ENCODE measurements at regions not wholly inside any gene's neighbourhood (a gene's known extent, or its start where the extent isn't known, plus 50 kb on each side); places are given as distances from the start of the nearest gene placed in this dataset.
A peak's percentile ranks its signal among the peaks of the same experiment; 100 is the strongest.

GRCh38 chr6:168885196-168885595 lies 368.4 kb downstream of the THBS2 start:
- H3K27me3 Mint-ChIP-seq (ENCODE audit: low read depth in 2 of 2): no peaks in the 10 kb centered on the region
- TF ChIP-seq, protein P1, sequence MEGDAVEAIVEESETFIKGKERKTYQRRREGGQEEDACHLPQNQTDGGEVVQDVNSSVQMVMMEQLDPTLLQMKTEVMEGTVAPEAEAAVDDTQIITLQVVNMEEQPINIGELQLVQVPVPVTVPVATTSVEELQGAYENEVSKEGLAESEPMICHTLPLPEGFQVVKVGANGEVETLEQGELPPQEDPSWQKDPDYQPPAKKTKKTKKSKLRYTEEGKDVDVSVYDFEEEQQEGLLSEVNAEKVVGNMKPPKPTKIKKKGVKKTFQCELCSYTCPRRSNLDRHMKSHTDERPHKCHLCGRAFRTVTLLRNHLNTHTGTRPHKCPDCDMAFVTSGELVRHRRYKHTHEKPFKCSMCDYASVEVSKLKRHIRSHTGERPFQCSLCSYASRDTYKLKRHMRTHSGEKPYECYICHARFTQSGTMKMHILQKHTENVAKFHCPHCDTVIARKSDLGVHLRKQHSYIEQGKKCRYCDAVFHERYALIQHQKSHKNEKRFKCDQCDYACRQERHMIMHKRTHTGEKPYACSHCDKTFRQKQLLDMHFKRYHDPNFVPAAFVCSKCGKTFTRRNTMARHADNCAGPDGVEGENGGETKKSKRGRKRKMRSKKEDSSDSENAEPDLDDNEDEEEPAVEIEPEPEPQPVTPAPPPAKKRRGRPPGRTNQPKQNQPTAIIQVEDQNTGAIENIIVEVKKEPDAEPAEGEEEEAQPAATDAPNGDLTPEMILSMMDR (IDR thresholded peaks at IDR 0.05): no peak
- no peaks in the 10 kb centered on the region for H3K9me3 Mint-ChIP-seq
- H3K4me3 ChIP-seq (ENCODE audit: low read length): no peak overlapping the region
- peak overlapping the region; percentile 87 for H3K27ac ChIP-seq (ENCODE audit: low read length)
- 90% methylated on average over 9 of the region's 9 CpGs for WGBS (ENCODE audit: insufficient coverage)
- H3K27ac Mint-ChIP-seq: peak overlapping the region; percentile 85 to 96
- peaks cover 25% of the 10 kb centered on the region for H3K4me1 ChIP-seq (ENCODE audit: control insufficient read depth, insufficient read depth, low read length)
- no peaks in the 10 kb centered on the region for H3K36me3 Mint-ChIP-seq
- no peaks in the 10 kb centered on the region for H3K27me3 ChIP-seq (ENCODE audit: control insufficient read depth, insufficient read depth, low read length)
- intact Hi-C loops (cut with micrococcal nuclease): loop anchor here (10.0 kb wide), 2 partner anchors 60 to 250 kb away; no protein-coding TSS in a partner anchor
- H3K4me3 Mint-ChIP-seq: no peak overlapping the region
- H3K4me1 Mint-ChIP-seq: peaks cover 29 to 35% of the 10 kb centered on the region in 2 donors
- H3K36me3 ChIP-seq (ENCODE audit: control insufficient read depth, insufficient read depth, low read length): no peaks in the 10 kb centered on the region
- ATAC-seq (no peak), DNase-seq (no peak)
- H3K9me3 ChIP-seq (ENCODE audit: control insufficient read depth, insufficient read depth, low read length): no peaks in the 10 kb centered on the region

- Histone ChIP-seq H3K36me3 (ENCODE audit: control insufficient read depth, insufficient read depth, low read length) (no peaks in the 10 kb centered on the region), H3K4me1 (ENCODE audit: control insufficient read depth, insufficient read depth, low read length) (peaks cover 25% of the 10 kb centered on the region), H3K27ac (ENCODE audit: low read length) (peak overlapping the region; percentile 87), H3K4me3 (ENCODE audit: low read length) (peak overlapping the region; percentile 44), H3K27me3 (ENCODE audit: control insufficient read depth, insufficient read depth, low read length) (no peaks in the 10 kb centered on the region), H3K9me3 (ENCODE audit: control insufficient read depth, insufficient read depth, low read length) (no peaks in the 10 kb centered on the region)
- TF ChIP-seq, protein P1 (IDR thresholded peaks at IDR 0.05): peak; percentile 96
- WGBS (ENCODE audit: insufficient coverage): 18% methylated on average over 37 of the region's 37 CpGs
- H3K27me3 Mint-ChIP-seq (ENCODE audit: low read depth in 2 of 2): no peaks in the 10 kb centered on the region
- intact Hi-C loops (cut with micrococcal nuclease): loop anchor here (1.0 to 10.0 kb wide), 3 partner anchors 60 to 514 kb away; no protein-coding TSS in a partner anchor
- DNase-seq (peak; percentile 80 to 81), ATAC-seq (peak; percentile 76 to 94 (median 82))
- H3K9me3 Mint-ChIP-seq: no peaks in the 10 kb centered on the region
- peak overlapping the region; percentile 85 for H3K4me3 Mint-ChIP-seq
- H3K4me1 Mint-ChIP-seq: peaks cover 30 to 35% of the 10 kb centered on the region in 2 donors
- H3K27ac Mint-ChIP-seq: peak overlapping the region; percentile 85 to 96
- H3K36me3 Mint-ChIP-seq: no peaks in the 10 kb centered on the region
These were observed 369.0 kb downstream of the THBS2 start for GRCh38 chr6:168884646-168885086.

DNA sequence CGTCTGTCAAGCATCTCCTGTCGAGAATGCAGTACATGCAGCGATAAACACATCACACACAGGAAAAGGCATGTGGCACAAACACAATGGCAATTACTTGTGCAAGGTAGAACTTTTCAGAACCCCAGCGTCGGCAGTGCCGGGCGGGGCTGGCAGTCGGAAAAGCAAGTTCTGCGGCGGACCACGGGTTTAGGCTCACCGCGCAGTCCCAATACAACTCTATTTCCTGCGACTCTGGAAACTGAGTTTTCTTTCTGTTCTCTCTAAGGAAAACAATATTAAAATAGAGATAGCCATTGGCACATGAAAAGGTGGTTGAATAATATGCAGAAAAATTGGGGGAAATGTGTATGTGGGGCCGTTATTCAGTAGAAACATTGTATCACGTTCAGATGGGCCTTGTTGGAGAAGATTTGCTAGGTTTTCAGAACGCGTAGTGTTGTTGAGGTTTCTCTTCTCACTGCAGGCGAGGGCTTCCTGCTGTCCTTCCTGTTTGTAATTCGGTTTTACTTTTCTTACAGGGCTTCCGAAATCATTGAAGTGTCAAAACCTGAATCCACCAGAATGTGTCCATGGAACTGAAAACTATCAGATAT lies 369.5 kb downstream of the THBS2 start:
- Histone ChIP-seq H3K36me3 (ENCODE audit: control insufficient read depth, insufficient read depth, low read length) (no peaks in the 10 kb centered on the region), H3K27me3 (ENCODE audit: control insufficient read depth, insufficient read depth, low read length) (no peaks in the 10 kb centered on the region), H3K9me3 (ENCODE audit: control insufficient read depth, insufficient read depth, low read length) (no peaks in the 10 kb centered on the region), H3K27ac (ENCODE audit: low read length) (peak overlapping the region; percentile 87), H3K4me1 (ENCODE audit: control insufficient read depth, insufficient read depth, low read length) (peaks cover 28% of the 10 kb centered on the region), H3K4me3 (ENCODE audit: low read length) (peak overlapping the region; percentile 44)
- H3K4me1 Mint-ChIP-seq: peaks cover 34 to 35% of the 10 kb centered on the region in 2 donors
- no peaks in the 10 kb centered on the region for H3K27me3 Mint-ChIP-seq (ENCODE audit: low read depth in 2 of 2)
- no peaks in the 10 kb centered on the region for H3K9me3 Mint-ChIP-seq
- ATAC-seq: peak; percentile 63 to 87 (median 82)
- H3K27ac Mint-ChIP-seq: peak overlapping the region; percentile 85 to 96
- H3K36me3 Mint-ChIP-seq: no peaks in the 10 kb centered on the region
- TF ChIP-seq, protein P1 (IDR thresholded peaks at IDR 0.05): no peak
- 36% methylated on average over 21 of the region's 21 CpGs for WGBS (ENCODE audit: insufficient coverage)
- DNase-seq: peak in 1 of 2 donors; percentile 16
- peak overlapping the region; percentile 85 for H3K4me3 Mint-ChIP-seq
- intact Hi-C loops (cut with micrococcal nuclease): loop anchor here (1.0 to 10.0 kb wide), 3 partner anchors 59 to 514 kb away; no protein-coding TSS in a partner anchor

Measured in natural killer cell (primary cell).